H7 (cell line): ENCODE measurements at regions not wholly inside any gene's neighbourhood (a gene's known extent, or its start where the extent isn't known, plus 50 kb on each side); places are given as distances from the start of the nearest gene placed in this dataset.

ENCODE experiments used
- DNase-seq: peaks from one replicate; pipeline ENCODE4 v3.0.0; 2012
- H3K27me3 ChIP-seq: 2 replicates; pipeline ENCODE4 v1.6.0; 2011; ENCODE audit warnings: mild to moderate bottlenecking, low read length; ENCODE audit not compliant: control insufficient read depth, insufficient read depth
- H3K36me3 ChIP-seq: replicated peaks from 2 replicates; pipeline ENCODE4 v1.5.1; 2011; ENCODE audit warnings: low read length; ENCODE audit not compliant: control insufficient read depth, insufficient read depth
- H3K4me3 ChIP-seq: 2 replicates; pipeline ENCODE4 v1.5.1; 2011; ENCODE audit warnings: low read depth, mild to moderate bottlenecking, control low read depth, low read length, moderate library complexity; ENCODE audit not compliant: insufficient read depth

DNA sequence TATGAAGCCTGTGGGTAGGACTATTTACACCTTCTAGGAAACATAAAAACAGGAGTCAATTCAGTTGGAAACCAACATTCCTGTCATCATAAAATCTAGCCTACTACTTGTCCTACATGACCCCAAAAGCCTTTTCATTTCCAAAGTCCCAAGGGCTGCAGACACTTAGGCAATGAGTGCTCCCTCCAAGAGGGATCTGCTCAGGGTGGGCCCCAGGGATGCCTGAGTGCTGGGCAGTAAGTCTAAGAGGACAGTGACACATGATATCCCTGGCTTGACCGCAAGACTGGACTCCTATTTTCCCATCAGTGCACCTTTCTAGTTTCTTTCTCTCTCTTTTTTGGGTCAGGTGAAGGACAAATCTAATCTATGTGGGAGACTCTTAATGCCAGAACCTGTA is 1101.3 kb downstream of the GRIK2 start:
- H3K36me3 ChIP-seq, result no peaks in the 10 kb centered on the region
- DNase-seq, result no peak
- no peak overlapping the region for H3K4me3 ChIP-seq
- H3K27me3 ChIP-seq, result no peaks in the 10 kb centered on the region

DNA sequence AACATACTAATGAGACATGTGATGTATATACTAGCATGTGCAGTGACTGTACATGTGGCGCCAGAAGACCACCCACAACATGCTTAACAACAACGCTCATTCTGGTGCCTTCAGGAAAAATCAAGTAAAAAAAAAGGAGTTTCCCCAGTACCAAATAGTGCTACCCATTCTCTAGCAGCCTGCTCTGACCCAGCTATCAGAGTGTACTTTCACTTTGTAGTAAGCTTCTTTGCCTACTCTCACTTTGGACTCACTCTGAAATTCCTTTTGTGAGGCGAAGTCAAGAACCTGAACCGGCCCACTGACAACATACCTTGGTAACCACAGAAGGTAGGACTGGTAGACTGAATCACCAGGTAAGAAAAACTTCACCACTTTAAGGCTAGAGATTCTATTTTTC is 1100.0 kb downstream of the GRIK2 start:
- DNase-seq, result no peak
- H3K4me3 ChIP-seq, result no peak overlapping the region
- H3K27me3 ChIP-seq, result no peaks in the 10 kb centered on the region
- H3K36me3 ChIP-seq, result no peaks in the 10 kb centered on the region

DNA sequence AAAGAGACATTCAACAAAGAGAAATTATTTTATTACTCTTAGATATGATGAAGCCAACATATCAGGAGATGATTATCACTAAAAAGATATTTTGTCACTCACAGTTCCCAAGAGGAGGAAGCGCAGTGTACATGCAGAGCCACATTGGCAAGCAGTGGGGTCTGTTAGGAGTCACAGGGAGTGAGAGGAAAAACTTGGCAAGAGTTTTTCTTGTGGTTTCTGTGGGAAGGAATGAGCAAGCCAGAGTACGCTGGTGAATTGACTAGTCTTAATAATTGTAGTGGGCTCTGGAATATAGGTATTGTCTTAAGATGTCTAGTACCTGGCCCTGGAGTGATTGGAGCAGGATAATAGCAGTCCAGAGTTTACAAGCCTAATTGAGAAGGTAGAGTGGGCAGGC is 1095.2 kb downstream of the GRIK2 start:
- H3K36me3 ChIP-seq, result no peaks in the 10 kb centered on the region
- H3K4me3 ChIP-seq, result no peak overlapping the region
- DNase-seq, result no peak
- no peaks in the 10 kb centered on the region for H3K27me3 ChIP-seq

DNA sequence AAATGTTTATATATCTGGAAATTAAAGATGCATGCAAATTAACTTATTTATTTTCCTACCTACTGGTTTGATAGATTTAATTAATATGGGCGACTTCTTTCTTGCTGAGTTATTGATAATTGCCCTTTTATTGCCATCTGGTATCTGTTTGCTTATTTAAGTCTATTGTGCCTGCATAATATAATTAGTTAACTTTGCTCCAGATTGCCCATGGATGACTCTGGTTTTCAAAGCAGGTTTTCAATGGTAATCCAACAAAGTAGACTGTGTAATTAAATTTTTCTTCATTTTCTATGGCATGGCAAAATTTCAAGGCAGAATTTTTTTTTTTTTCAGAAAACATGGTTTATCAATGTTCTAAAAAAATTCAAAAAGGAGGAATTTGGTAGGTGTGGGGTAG is 1092.0 kb downstream of the GRIK2 start:
- Histone ChIP-seq H3K4me3 (no peak overlapping the region), H3K27me3 (no peaks in the 10 kb centered on the region), H3K36me3 (no peaks in the 10 kb centered on the region)
- no peak for DNase-seq

DNA sequence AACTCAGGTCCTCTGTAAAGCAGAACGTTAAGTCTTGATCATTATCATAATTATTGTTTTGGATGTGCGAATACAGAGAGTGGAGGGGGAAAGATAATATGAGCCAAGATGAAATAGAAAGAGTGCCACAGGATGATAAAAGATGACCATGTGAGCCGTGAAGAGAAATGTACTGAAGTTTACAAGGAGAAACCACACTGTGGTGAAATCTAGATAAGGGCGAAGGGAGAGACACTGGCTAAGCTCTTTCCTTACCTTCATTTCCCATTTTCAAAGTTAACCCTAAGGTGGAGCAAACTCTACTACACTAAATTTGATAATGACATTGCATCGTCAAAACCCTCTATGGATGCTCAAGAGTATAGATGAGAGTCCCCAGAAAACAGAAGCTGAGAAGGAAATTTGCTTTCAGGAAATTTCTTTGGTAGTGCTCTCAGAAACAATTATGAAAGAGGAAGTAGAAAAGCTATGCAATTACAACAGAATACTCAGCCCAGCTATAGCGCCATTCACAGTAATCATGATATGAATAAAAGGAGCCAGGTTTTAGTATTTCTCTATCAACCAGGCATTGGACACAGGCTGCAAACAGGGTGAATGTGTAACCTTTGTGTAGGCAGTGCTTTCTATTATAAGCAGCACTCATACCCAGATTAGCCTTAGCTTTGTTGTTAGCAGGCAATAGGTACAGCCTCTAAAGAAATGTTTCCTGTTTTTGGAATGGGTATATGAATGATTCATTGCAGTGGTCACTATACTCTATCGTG is 1080.7 kb downstream of the GRIK2 start:
- Histone ChIP-seq H3K27me3 (no peaks in the 10 kb centered on the region; the same call in 1 of the 2 replicates), H3K36me3 (no peaks in the 10 kb centered on the region), H3K4me3 (no peak overlapping the region)
- DNase-seq, result no peak

DNA sequence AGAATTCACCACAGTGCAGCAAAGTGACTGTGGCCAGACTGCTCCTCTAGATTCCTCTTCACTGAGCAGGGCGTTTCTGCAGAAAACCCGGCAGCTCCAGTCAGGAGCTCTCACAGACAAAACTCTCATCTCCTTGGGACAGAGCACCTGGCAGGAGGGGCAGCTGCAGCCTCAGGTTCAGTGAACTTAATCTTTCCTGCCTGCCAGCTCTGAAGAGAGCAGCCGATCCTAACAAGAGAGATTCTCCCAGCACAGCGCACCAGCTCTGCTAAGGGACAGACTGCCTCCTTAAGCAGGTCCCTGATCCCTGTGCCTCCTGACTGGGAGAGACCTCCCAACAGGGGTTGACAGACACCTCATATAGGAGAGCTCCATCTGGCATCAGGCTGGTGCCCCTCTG is 1065.5 kb downstream of the GRIK2 start:
- no peak overlapping the region for H3K4me3 ChIP-seq

DNA sequence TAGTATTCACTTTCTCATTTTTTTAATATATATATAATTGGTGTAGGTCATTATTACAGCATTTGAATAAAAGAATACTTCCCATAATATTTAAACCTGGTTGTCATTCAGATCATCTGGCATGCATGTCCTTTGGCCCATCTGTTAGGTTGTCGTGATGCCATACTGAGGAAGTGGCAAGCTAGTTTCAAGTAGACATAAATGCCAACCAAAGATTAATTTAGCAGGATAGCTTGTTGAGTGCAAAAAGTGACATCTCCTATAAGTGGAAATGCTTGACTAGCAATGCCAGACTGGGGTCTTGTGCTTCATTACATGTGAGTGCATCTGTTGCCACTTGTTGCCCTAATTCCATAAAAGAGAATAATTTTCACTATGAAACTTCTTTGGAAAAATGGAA is 1044.7 kb downstream of the GRIK2 start:
- no peak overlapping the region for H3K4me3 ChIP-seq
- H3K36me3 ChIP-seq, result no peaks in the 10 kb centered on the region
- no peak for DNase-seq
- H3K27me3 ChIP-seq, result no peaks in the 10 kb centered on the region

More for the DNA sequence above, 1065.5 kb downstream of the GRIK2 start:
- H3K27me3 ChIP-seq, result peaks cover 14% of the 10 kb centered on the region
- no peaks in the 10 kb centered on the region for H3K36me3 ChIP-seq
- DNase-seq, result no peak

DNA sequence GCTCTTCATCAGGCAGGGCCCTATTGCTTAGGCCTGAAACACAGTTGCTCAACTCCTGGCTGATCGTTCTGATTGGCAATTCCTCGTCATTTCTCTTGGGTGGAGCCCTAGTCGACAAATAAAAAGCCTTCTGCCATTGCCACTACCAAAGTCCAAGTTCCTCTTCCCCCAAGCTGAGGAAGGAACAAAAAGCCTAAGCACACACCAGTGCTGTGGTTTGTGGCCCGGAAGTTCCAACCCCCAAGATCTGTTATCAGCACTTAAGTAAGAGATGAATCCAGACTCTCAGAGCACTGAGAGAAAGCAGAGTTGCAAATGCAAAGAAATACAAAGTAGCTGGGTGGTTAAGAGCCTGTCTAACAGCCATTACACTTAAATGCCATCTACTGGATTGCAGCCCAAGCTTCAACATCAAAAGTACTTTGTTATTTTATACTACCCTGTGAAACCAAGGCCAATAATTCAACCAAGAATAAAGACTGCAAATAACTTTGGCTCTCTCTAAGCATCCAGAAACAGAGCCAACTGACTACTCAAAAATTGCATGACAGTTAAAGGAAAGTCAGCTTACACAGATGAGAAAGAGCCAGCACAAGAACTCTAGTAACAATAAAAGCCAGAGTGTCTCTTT is 1024.0 kb downstream of the GRIK2 start:
- Histone ChIP-seq H3K27me3 (no peaks in the 10 kb centered on the region), H3K36me3 (no peaks in the 10 kb centered on the region), H3K4me3 (no peak overlapping the region)
- no peak for DNase-seq

DNA sequence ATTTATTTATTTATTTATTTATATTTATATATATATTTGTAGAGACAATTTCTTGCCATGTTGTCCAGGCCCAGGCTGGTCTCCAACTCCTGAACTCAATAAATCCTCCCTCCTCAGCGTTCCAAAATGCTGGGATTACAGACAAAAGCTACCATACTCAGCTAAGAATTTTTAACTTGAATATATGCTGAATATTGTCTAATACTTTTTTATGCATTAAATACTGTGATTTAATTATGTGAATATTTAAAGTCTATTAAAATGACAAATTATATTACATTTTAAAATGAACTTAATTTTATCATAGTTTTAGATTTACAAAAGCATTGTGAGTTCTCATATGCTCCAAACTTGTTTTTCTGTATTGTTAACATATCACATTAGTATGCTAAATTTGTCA is 1022.4 kb downstream of the GRIK2 start:
- no peak overlapping the region for H3K4me3 ChIP-seq
- no peaks in the 10 kb centered on the region for H3K36me3 ChIP-seq
- no peaks in the 10 kb centered on the region for H3K27me3 ChIP-seq
- DNase-seq, result no peak

DNA sequence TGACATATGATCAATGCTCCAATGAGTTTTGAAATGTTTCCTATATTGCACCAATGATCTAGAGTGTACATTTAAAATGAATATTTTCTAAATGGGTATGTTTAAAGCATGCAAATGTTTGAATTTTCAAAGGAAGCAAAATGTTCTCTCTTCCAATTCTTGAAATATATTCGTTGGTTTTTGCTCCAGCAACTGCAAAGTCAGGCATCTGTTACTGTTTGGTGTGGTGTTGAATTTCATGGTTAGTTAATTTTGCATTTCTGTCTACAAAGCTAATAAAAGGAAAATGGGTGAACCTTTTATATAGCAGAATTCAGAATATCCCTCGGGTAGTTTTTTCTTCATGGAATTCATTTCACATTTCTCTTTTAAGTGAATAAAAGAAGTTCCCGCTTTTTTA is 1018.3 kb downstream of the GRIK2 start:
- no peak for DNase-seq
- Histone ChIP-seq H3K27me3 (no peaks in the 10 kb centered on the region), H3K36me3 (no peaks in the 10 kb centered on the region), H3K4me3 (no peak overlapping the region)

DNA sequence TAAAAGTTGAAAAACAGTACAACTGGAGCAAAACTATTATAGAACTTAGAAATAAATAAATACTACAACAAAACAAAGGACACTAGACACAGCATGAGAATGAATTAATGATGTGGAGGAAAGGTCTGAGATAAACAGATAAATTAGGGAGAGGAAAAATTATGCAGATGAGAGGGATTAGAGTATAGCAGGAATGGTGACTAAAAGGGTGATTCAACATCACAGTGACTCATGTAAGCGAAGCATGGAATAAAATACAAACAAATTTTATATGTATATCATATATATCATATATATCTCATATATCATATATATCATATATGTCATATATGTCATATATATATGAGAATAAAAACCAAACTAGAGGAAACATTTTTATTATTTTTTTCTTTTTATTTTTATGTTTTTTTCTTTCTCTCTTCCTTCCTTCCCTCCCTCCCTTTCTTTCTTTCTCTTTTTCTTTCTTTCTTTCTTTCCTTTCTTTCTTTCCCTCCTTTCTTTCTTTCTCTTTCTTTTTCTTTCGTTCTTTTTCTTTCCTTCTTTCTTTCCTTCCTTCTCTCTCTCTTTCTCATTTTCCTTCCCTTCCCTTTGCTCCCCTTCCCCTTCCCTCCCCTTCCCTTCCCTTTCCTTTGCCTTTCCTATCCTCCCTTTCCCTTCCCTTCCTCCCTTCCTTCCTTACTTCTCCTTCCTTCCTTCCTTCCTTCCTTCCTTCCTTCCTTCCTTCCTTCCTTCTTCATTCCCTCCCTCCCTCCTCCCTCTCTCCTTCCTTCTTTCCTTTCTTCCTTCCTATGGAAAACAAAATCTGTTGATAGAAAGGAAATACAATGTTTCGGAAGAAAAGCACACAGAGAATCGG is 1014.6 kb downstream of the GRIK2 start:
- DNase-seq, result no peak
- Histone ChIP-seq H3K4me3 (no peak overlapping the region), H3K27me3 (no peaks in the 10 kb centered on the region), H3K36me3 (no peaks in the 10 kb centered on the region)

DNA sequence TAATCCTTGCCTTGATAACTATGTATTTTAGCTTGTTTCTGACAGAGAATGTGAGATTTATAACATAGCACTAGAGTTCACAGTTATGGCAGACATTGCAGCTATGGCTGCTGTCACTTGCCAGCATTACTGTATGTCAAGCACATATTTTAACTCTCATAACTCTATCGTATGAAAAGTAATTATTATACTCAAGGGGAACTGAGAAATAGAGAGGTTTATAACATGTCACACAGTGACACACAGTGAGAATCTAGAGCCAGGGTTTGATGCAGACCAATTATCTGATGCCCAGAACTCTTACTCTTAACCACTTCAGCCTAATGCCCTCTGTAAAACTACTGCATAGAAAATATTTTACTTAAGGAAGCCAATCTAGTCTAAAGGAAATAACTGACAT is 1012.4 kb downstream of the GRIK2 start:
- H3K36me3 ChIP-seq, result no peaks in the 10 kb centered on the region
- H3K4me3 ChIP-seq, result no peak overlapping the region
- H3K27me3 ChIP-seq, result no peaks in the 10 kb centered on the region
- no peak for DNase-seq

DNA sequence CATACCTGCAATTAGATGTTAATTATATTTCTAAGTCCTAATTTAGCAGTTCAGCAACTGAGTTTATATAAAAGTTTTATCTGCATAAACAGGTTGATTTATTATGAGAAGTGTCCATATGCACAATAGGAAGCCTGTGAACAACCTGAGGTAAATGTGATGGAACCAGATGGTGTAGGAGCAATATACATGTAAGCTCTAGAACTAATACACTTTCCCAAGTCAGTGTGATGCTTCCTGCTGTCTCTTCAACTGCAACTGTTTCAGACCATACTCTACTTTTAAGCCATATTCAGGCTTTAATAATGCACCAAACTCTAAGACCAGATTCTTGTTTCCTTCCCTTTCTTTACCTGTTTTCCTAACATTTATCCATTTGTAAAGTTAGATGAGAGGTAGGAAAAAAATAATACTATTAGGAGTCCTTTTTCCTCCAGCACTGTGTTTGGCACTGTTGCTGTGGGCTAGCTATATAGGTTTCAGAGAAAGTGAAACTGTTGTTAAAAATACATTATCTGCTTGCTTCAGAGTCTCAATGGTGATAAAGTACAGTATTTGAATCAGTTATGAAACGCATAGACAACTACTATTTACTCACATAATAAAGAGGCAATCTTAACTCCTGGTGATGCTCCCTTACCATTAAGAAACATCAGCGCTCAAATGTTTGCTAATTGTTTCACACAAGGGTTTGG is 1009.3 kb downstream of the GRIK2 start:
- H3K4me3 ChIP-seq, result no peak overlapping the region
- H3K36me3 ChIP-seq, result no peaks in the 10 kb centered on the region
- DNase-seq, result no peak
- H3K27me3 ChIP-seq, result no peaks in the 10 kb centered on the region

DNA sequence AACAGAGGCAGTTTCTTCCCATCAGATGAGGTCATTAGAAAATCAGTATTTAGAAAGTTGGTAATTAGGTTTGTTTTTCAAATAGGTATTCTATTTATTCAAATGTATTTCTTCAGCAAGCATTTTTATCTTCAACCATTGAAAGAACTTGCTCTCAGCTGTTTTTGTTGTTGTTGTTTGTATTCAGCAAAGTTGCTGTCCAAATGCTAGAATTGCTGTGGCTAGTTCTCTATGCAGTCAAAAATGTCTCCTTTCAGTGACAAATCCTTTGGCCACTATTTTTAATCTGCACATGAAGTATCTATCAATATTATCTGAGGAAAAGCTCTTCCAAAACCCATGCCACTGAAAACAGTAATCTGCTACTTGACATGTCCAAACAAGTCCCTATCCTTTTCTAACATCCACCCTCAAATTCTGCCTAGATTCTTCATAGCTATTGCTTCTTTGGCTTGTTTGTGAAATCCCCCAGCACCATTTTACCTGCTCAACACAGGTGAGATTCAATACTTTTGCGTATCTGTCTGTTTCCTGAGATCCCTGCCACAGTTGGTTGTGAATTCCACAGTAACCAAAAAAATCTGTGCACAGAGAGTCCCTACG is 1005.4 kb downstream of the GRIK2 start:
- Histone ChIP-seq H3K27me3 (no peaks in the 10 kb centered on the region), H3K4me3 (no peak overlapping the region), H3K36me3 (no peaks in the 10 kb centered on the region)
- DNase-seq, result no peak
